ENCODE measurements at regions not wholly inside any gene's neighbourhood (a gene's known extent, or its start where the extent isn't known, plus 50 kb on each side); places are given as distances from the start of the nearest gene placed in this dataset.

DNA sequence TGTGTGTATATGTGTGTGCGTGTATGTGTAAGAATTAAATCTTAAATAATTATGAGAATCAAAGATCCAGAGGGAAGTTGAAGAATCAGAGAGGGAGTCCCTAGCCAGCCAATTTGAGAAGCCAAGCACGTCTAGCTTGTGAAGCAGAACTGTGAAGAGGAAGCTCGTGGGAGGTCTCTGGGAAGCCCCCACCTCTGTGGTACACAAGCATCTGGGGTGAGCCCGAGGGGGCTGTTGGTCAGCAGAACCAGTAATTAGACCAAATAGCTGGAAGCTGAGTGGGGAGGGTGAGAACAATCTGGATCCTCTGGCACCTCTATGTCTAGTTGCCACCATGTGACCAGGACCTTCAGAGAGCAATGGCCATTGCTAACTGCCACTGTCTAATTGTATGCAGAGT is 162.7 kb upstream of the ADRA1D start:
- H3K4me1 ChIP-seq (replicated peaks), result no peaks in the 10 kb centered on the region
- no peak overlapping the region for H3K27ac ChIP-seq
- DNase-seq (ENCODE audit: low spot score), result no peak
- no peaks in the 10 kb centered on the region for H3K36me3 ChIP-seq
- TF ChIP-seq POLR2AphosphoS5 (IDR thresholded peaks at IDR 0.05) (no peak), POLR2A (IDR thresholded peaks at IDR 0.05) (no peak)
- TF ChIP-seq, protein P1, sequence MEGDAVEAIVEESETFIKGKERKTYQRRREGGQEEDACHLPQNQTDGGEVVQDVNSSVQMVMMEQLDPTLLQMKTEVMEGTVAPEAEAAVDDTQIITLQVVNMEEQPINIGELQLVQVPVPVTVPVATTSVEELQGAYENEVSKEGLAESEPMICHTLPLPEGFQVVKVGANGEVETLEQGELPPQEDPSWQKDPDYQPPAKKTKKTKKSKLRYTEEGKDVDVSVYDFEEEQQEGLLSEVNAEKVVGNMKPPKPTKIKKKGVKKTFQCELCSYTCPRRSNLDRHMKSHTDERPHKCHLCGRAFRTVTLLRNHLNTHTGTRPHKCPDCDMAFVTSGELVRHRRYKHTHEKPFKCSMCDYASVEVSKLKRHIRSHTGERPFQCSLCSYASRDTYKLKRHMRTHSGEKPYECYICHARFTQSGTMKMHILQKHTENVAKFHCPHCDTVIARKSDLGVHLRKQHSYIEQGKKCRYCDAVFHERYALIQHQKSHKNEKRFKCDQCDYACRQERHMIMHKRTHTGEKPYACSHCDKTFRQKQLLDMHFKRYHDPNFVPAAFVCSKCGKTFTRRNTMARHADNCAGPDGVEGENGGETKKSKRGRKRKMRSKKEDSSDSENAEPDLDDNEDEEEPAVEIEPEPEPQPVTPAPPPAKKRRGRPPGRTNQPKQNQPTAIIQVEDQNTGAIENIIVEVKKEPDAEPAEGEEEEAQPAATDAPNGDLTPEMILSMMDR (IDR thresholded peaks at IDR 0.05), result no peak
- intact Hi-C loops (cut with DNase I), result no loop called here
- no peaks in the 10 kb centered on the region for H3K27me3 ChIP-seq (replicated peaks; ENCODE audit: insufficient read depth)
- H3K4me3 ChIP-seq, result no peak overlapping the region
- H3K9me3 ChIP-seq, result no peaks in the 10 kb centered on the region
- WGBS, result 80% methylated on average over 4 of the region's 4 CpGs

DNA sequence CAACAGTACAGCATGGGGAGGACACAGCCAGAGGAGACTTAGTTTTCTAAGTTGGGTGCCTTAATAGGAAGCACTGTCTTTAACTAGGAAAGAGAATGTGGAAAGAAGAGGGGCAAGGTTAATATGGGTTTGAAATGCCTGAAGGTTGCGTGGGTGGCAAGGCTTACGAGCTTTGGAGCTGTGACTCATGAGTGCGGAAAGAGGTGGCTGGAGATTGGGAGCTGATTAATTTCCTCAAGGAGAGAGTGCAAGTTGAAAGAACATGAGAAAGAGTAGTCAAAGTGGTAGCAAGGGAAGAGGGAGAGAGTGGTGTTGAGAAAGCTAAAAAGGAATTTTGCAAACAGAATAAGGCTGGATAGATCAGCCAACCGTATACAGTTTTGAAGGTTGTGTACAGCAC is 157.5 kb upstream of the ADRA1D start:
- Histone ChIP-seq H3K4me3 (no peak overlapping the region), H3K27ac (no peak overlapping the region), H3K9me3 (no peaks in the 10 kb centered on the region), H3K36me3 (no peaks in the 10 kb centered on the region), H3K4me1 (replicated peaks) (no peaks in the 10 kb centered on the region), H3K27me3 (replicated peaks; ENCODE audit: insufficient read depth) (no peaks in the 10 kb centered on the region)
- no peak for DNase-seq (ENCODE audit: low spot score)
- 88% methylated on average over 3 of the region's 4 CpGs for WGBS
- TF ChIP-seq POLR2A (IDR thresholded peaks at IDR 0.05) (no peak), POLR2AphosphoS5 (IDR thresholded peaks at IDR 0.05) (no peak)
- TF ChIP-seq, protein P1 (IDR thresholded peaks at IDR 0.05), result no peak
- intact Hi-C loops (cut with DNase I), result no loop called here

DNA sequence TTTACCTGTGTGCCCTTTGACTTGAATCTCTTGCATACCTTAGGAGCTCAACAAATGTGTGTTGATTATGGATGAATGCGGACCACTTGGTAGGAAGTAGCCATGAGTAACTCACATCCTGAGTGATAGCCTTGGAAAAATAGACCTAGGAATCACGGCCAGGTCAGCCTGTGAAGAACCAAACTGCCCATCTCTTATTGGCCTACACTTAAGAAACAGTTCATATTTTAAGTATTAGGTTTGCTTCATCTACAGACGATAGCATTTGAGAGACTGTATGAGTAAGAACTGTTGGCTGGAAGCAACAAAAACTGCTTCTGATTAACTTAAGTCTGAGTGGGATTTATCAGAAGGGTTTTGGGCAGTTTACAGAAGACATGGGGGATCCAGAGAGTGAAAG is 152.5 kb upstream of the ADRA1D start:
- no peak overlapping the region for H3K27ac ChIP-seq
- WGBS, result 77% methylated on average over 3 of the region's 3 CpGs
- no peak for DNase-seq (ENCODE audit: low spot score)
- H3K36me3 ChIP-seq, result no peaks in the 10 kb centered on the region
- no peak overlapping the region for H3K4me3 ChIP-seq
- intact Hi-C loops (cut with DNase I), result no loop called here
- H3K4me1 ChIP-seq (replicated peaks), result no peaks in the 10 kb centered on the region
- no peaks in the 10 kb centered on the region for H3K27me3 ChIP-seq (replicated peaks; ENCODE audit: insufficient read depth)
- TF ChIP-seq POLR2A (IDR thresholded peaks at IDR 0.05) (no peak), POLR2AphosphoS5 (IDR thresholded peaks at IDR 0.05) (no peak)
- TF ChIP-seq, protein P1 (IDR thresholded peaks at IDR 0.05), result no peak
- no peaks in the 10 kb centered on the region for H3K9me3 ChIP-seq

DNA sequence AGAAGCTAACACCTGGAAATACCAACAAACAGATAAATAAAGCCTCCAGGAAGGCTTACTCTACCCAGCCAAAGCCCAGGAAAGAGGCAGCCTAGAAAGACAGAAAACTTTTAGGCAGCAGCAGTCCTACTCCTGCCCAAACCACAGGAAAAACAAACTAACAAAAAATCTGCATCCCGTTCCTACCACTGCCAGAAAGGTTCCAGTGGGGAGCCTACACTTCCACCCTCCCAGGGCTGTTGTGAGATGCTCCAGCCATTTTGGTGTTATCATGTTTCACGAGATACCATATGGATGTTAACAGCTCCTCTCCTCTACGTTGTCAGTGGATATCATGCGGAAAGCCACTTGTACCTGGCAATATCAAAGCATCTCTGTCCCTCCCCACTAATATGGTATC is 135.9 kb upstream of the ADRA1D start:
- H3K9me3 ChIP-seq, result no peaks in the 10 kb centered on the region
- no peaks in the 10 kb centered on the region for H3K27me3 ChIP-seq (replicated peaks; ENCODE audit: insufficient read depth)
- H3K4me3 ChIP-seq, result no peak overlapping the region
- TF ChIP-seq, protein P1 (IDR thresholded peaks at IDR 0.05), result no peak
- TF ChIP-seq POLR2A (IDR thresholded peaks at IDR 0.05) (no peak), POLR2AphosphoS5 (IDR thresholded peaks at IDR 0.05) (no peak)
- intact Hi-C loops (cut with DNase I), result no loop called here
- no peak overlapping the region for H3K27ac ChIP-seq
- no peaks in the 10 kb centered on the region for H3K4me1 ChIP-seq (replicated peaks)
- H3K36me3 ChIP-seq, result no peaks in the 10 kb centered on the region
- WGBS, result 83% methylated on average over 4 of the region's 4 CpGs
- DNase-seq (ENCODE audit: low spot score), result no peak

GRCh38 chr20:4383961-4384360 is 134.9 kb upstream of the ADRA1D start:
- Histone ChIP-seq H3K27ac (no peak overlapping the region), H3K4me3 (no peak overlapping the region), H3K36me3 (no peaks in the 10 kb centered on the region), H3K4me1 (replicated peaks) (no peaks in the 10 kb centered on the region), H3K27me3 (replicated peaks; ENCODE audit: insufficient read depth) (no peaks in the 10 kb centered on the region), H3K9me3 (no peaks in the 10 kb centered on the region)
- WGBS, result 52% methylated on average over 5 of the region's 5 CpGs
- TF ChIP-seq POLR2AphosphoS5 (IDR thresholded peaks at IDR 0.05), result no peak
- no peak for TF ChIP-seq POLR2A (IDR thresholded peaks at IDR 0.05)
- TF ChIP-seq, protein P1 (IDR thresholded peaks at IDR 0.05), result no peak
- no peak for DNase-seq (ENCODE audit: low spot score)
- intact Hi-C loops (cut with DNase I), result no loop called here
